Type B pancreatic cell (in vitro differentiated cells): ENCODE measurements at regions not wholly inside any gene's neighbourhood (a gene's known extent, or its start where the extent isn't known, plus 50 kb on each side); places are given as distances from the start of the nearest gene placed in this dataset.

Experiments
- DNase-seq: peaks from one replicate; pipeline ENCODE4 v3.0.0; 2021; ENCODE audit warnings: mixed read lengths; ENCODE audit not compliant: unreplicated experiment; ENCODE audit errors: extremely low spot score
- H3K27ac Mint-ChIP-seq: 2 replicates; pipeline ENCODE4 v1.8.0; 2021; ENCODE audit warnings: mild to moderate bottlenecking, mixed read lengths
- H3K27me3 Mint-ChIP-seq: 2 replicates; pipeline ENCODE4 v1.8.0; 2021; ENCODE audit warnings: mixed read lengths
- H3K36me3 Mint-ChIP-seq: 2 replicates; pipeline ENCODE4 v1.8.0; 2021; ENCODE audit warnings: mixed read lengths
- H3K4me1 Mint-ChIP-seq: one replicate; pipeline ENCODE4 v1.8.0; 2021; ENCODE audit warnings: mixed read lengths; ENCODE audit not compliant: unreplicated experiment
- H3K4me3 Mint-ChIP-seq: 2 replicates; pipeline ENCODE4 v1.8.0; 2021; ENCODE audit warnings: mild to moderate bottlenecking, mixed read lengths
- H3K9me3 Mint-ChIP-seq: 2 replicates; pipeline ENCODE4 v1.8.0; 2021; ENCODE audit warnings: mixed read lengths
- CTCF ChIP-seq: fragments of 200-600 bp; sonication (generic); conservative IDR thresholded peaks from 2 replicates; pipeline ENCODE4 v1.5.0; 2021; ENCODE audit warnings: antibody characterized with exemption, mild to moderate bottlenecking

- DNase-seq: no peak
- no peak for TF ChIP-seq CTCF
- H3K4me3 Mint-ChIP-seq: no peak overlapping the region
- no peak overlapping the region for H3K27ac Mint-ChIP-seq
- H3K27me3 Mint-ChIP-seq: peaks cover 11% of the 10 kb centered on the region
- H3K9me3 Mint-ChIP-seq: no peaks in the 10 kb centered on the region
- no peaks in the 10 kb centered on the region for H3K36me3 Mint-ChIP-seq
- peaks cover 21% of the 10 kb centered on the region for H3K4me1 Mint-ChIP-seq
These were observed 182.9 kb upstream of the NCAM1 start for GRCh38 chr11:112778091-112778876.

- no peaks in the 10 kb centered on the region for H3K9me3 Mint-ChIP-seq
- no peaks in the 10 kb centered on the region for H3K36me3 Mint-ChIP-seq
- DNase-seq: no peak
- H3K27ac Mint-ChIP-seq: no peak overlapping the region
- peaks cover 8% of the 10 kb centered on the region for H3K27me3 Mint-ChIP-seq
- peaks cover 18% of the 10 kb centered on the region for H3K4me1 Mint-ChIP-seq
- H3K4me3 Mint-ChIP-seq: no peak overlapping the region
- TF ChIP-seq CTCF: no peak
These were observed 182.3 kb upstream of the NCAM1 start for GRCh38 chr11:112778877-112779266.

GRCh38 chr11:112780351-112781087 lies 180.7 kb upstream of the NCAM1 start:
- TF ChIP-seq CTCF: no peak
- no peaks in the 10 kb centered on the region for H3K9me3 Mint-ChIP-seq
- peaks cover 8% of the 10 kb centered on the region for H3K27me3 Mint-ChIP-seq
- peaks cover 27% of the 10 kb centered on the region for H3K4me1 Mint-ChIP-seq
- DNase-seq: no peak
- H3K27ac Mint-ChIP-seq: no peak overlapping the region
- no peaks in the 10 kb centered on the region for H3K36me3 Mint-ChIP-seq
- H3K4me3 Mint-ChIP-seq: no peak overlapping the region

GRCh38 chr11:112783945-112784322 lies 177.3 kb upstream of the NCAM1 start:
- H3K27me3 Mint-ChIP-seq: peaks cover 4% of the 10 kb centered on the region
- no peak overlapping the region for H3K27ac Mint-ChIP-seq
- H3K4me1 Mint-ChIP-seq: peaks cover 32% of the 10 kb centered on the region
- no peak for DNase-seq
- H3K9me3 Mint-ChIP-seq: no peaks in the 10 kb centered on the region
- H3K36me3 Mint-ChIP-seq: no peaks in the 10 kb centered on the region
- H3K4me3 Mint-ChIP-seq: no peak overlapping the region
- no peak for TF ChIP-seq CTCF

- Mint-ChIP-seq H3K4me3 (peak overlapping the region; percentile 28), H3K27me3 (peaks cover 4% of the 10 kb centered on the region), H3K36me3 (no peaks in the 10 kb centered on the region), H3K9me3 (no peaks in the 10 kb centered on the region), H3K4me1 (peaks cover 31% of the 10 kb centered on the region), H3K27ac (no peak overlapping the region)
- TF ChIP-seq CTCF: peak; percentile 31
- DNase-seq: no peak
These were observed 176.7 kb upstream of the NCAM1 start for GRCh38 chr11:112784323-112785073.
